ENCODE measurements at regions not wholly inside any gene's neighbourhood (a gene's known extent, or its start where the extent isn't known, plus 50 kb on each side); places are given as distances from the start of the nearest gene placed in this dataset.

DNA sequence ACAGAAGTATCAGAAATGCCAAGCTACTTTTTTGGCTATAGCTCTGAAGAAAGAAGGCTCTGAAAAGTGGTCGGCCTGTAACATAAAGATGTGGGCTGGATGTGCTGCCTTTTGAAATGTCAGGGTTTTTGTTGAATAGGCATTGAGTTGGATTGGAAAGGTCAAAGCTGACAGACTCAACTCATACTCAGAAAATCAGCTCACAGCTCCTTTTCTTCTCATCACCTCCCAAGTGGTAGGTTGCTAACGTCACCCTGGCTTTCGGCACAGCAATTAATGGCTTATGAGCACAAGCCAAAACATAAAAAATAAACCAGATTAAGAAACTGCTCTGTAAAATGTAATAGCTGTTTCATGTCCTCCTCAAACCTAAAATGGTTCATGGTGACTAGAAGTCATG is 68.3 kb downstream of the KCNF1 start:
- 73 to 77% (median 76%) methylated on average over 3 of the region's 3 CpGs for WGBS, 4 donors
- intact Hi-C loops (cut with DNase I), result no loop called here

DNA sequence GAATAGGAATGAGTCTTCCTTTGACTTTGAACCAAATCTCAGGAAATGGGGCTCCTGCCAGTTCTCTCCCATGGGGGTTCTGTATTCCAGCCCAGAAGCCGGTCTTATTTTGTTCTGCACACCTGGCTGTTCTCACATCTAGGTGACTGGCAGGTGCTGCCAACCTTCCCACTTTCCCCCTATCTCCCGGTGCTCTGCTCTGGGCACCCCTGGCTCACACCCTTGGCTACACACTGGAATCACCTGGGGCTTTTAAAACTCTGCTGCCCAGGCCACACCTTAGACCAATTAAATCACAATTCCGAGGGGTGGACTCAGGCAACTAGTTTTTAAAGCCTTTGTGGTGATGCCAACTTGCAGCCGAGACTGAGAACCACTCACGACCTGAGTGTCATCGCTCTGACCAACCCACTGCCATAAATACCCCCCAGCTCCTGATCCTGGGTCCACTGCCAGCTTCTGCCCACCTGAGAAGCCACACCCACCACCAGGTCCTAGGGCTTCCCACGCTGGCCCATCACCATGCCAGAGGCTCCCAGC is 69.2 kb downstream of the KCNF1 start:
- no peak overlapping the region for H3K27ac ChIP-seq
- H3K36me3 ChIP-seq (replicated peaks in 1 of 2), result no peaks in the 10 kb centered on the region
- no peak overlapping the region for H3K4me3 ChIP-seq
- H3K27me3 ChIP-seq, result no peaks in the 10 kb centered on the region
- intact Hi-C loops (cut with DNase I), result no loop called here
- H3K4me1 ChIP-seq (replicated peaks in 1 of 2), result no peaks in the 10 kb centered on the region
- no peak for TF ChIP-seq POLR2A (IDR thresholded peaks at IDR 0.05)
- TF ChIP-seq, protein P1, sequence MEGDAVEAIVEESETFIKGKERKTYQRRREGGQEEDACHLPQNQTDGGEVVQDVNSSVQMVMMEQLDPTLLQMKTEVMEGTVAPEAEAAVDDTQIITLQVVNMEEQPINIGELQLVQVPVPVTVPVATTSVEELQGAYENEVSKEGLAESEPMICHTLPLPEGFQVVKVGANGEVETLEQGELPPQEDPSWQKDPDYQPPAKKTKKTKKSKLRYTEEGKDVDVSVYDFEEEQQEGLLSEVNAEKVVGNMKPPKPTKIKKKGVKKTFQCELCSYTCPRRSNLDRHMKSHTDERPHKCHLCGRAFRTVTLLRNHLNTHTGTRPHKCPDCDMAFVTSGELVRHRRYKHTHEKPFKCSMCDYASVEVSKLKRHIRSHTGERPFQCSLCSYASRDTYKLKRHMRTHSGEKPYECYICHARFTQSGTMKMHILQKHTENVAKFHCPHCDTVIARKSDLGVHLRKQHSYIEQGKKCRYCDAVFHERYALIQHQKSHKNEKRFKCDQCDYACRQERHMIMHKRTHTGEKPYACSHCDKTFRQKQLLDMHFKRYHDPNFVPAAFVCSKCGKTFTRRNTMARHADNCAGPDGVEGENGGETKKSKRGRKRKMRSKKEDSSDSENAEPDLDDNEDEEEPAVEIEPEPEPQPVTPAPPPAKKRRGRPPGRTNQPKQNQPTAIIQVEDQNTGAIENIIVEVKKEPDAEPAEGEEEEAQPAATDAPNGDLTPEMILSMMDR (IDR thresholded peaks at IDR 0.05), result no peak
- 85 to 92% (median 88%) methylated on average over 6 to 7 of the region's 7 CpGs for whole genome bisulfite sequencing, 4 donors
- no peak for DNase-seq
- no peaks in the 10 kb centered on the region for H3K9me3 ChIP-seq (replicated peaks in 1 of 3)

More for the DNA sequence above, 68.3 kb downstream of the KCNF1 start:
- H3K9me3 ChIP-seq (replicated peaks in 1 of 3), result no peaks in the 10 kb centered on the region
- no peak overlapping the region for H3K4me3 ChIP-seq
- no peaks in the 10 kb centered on the region for H3K4me1 ChIP-seq (replicated peaks in 1 of 2)
- no peak for DNase-seq
- no peaks in the 10 kb centered on the region for H3K36me3 ChIP-seq (replicated peaks in 1 of 2)
- no peak for TF ChIP-seq POLR2A (IDR thresholded peaks at IDR 0.05)
- TF ChIP-seq, protein P1 (IDR thresholded peaks at IDR 0.05), result no peak
- no peaks in the 10 kb centered on the region for H3K27me3 ChIP-seq
- H3K27ac ChIP-seq, result no peak overlapping the region

DNA sequence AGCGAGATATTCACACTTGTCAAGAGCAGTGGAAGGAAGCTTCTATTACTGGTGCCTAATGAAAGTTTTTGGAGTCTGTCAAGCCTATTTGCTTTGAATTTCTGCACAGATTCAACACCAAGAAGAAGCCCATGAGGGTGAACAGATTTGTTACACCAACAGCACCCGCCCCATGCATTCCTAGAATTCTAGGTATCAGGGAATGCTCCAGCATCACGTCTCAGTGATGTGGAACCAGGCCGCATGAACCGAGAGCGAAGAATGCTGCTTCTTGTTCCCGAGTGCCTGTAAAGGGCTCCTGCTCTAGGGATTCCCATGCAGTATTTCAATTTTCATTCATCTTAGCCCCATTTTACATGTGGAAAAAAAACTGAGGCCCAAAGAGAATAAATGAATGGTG is 69.7 kb downstream of the KCNF1 start:
- Histone ChIP-seq H3K9me3 (replicated peaks in 1 of 3) (no peaks in the 10 kb centered on the region), H3K4me3 (no peak overlapping the region), H3K27ac (no peak overlapping the region), H3K36me3 (replicated peaks in 1 of 2) (no peaks in the 10 kb centered on the region), H3K4me1 (replicated peaks in 1 of 2) (no peaks in the 10 kb centered on the region), H3K27me3 (no peaks in the 10 kb centered on the region)
- 89 to 96% (median 93%) methylated on average over 7 of the region's 7 CpGs for WGBS, 4 donors
- TF ChIP-seq POLR2A (IDR thresholded peaks at IDR 0.05), result no peak
- intact Hi-C loops (cut with DNase I), result no loop called here
- DNase-seq, result peak in 1 of 7 donors; percentile 1

DNA sequence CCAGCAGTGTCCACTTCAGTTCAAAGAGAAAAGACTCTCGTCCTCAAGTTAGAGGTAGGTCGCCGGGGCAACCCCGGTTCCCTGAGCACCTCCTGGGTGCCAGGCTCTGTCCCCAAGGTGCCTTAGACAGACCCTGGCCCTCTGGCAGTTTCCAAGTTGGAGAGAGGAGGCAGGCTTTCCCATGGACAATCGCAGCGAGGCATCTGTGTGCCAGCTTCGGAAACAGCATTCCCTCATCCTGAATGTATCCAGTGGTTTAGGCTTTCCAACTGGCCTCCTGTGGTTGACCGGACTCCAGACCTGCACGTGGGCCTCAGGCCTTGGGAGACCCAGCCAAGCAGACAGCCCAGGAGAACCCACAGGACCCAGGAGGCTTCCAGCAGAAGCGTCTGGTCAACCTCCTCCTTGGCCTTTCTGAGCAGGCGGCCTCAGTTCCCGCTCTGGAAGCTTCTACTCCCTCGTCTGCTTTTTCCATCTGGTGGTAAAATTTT is 70.3 kb downstream of the KCNF1 start:
- DNase-seq, result peak in 1 of 7 donors; percentile 5
- no peaks in the 10 kb centered on the region for H3K4me1 ChIP-seq (replicated peaks in 1 of 2)
- H3K4me3 ChIP-seq, result no peak overlapping the region
- intact Hi-C loops (cut with DNase I), result no loop called here
- H3K9me3 ChIP-seq (replicated peaks in 1 of 3), result no peaks in the 10 kb centered on the region
- no peaks in the 10 kb centered on the region for H3K36me3 ChIP-seq (replicated peaks in 1 of 2)
- WGBS, 4 donors, result 87 to 96% (median 92%) methylated on average over 9 to 13 of the region's 13 CpGs
- no peak for TF ChIP-seq POLR2A (IDR thresholded peaks at IDR 0.05)
- TF ChIP-seq, protein P1 (IDR thresholded peaks at IDR 0.05), result no peak
- no peak overlapping the region for H3K27ac ChIP-seq
- H3K27me3 ChIP-seq, result no peaks in the 10 kb centered on the region

All from adrenal gland (tissue), 9 donors.